ENCODE measurements at regions not wholly inside any gene's neighbourhood (a gene's known extent, or its start where the extent isn't known, plus 50 kb on each side); places are given as distances from the start of the nearest gene placed in this dataset.

DNA sequence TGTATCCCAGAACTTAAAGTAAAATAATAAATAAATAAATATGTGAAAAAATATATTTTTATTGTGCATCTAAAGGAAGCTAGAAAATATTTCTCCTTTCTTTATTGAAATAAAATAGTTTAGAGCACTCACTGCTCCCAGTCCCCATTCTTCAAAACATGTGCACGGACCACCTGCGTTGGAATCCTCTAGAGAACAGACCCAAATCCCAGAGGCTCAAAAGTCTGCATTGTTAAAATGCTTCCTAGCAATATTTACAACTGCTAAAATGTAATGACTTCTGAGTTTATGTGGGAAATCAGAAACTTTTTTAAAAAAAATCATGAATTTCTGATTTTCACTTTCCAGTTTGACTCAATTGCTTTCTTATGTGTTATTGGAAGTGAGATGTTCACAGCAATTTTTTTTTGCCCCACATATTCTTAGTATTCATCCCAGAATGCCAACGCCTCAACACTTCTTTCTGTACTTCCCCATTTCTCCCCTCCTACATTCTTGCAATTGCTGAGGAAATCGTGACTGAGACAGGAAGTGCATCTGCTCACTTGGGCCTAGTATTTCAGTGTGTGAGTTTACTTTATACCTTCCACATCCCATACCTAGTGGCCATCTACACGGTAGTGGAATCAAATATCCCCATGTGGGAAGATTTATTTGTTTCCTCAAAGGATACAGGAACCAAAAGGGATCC, 116.0 kb upstream of the FLRT2 start:
- H3K4me1 ChIP-seq (ENCODE audit: control insufficient read depth, insufficient read depth, low read length) = no peaks in the 10 kb centered on the region
- BruUV-seq (replicated peaks) = no TSS peak
- no peak overlapping the region for H3K4me3 ChIP-seq (ENCODE audit: low read depth in 2 of 2, low read length in 2 of 2)
- in situ Hi-C loops (cut with HindIII; ENCODE audit: low pct_unique_long_range_greater_than_20kb, low sequenced_read_pairs) = no loop called here
- DNase-seq (ENCODE audit: low read depth, low spot score) = no peak
- ATAC-seq = no peak
- TF ChIP-seq TCF7L2 (IDR thresholded peaks at IDR 0.05; ENCODE audit: low read depth, low read length) = no peak
- TF ChIP-seq SIN3A (IDR thresholded peaks at IDR 0.05; ENCODE audit: borderline replicate concordance, insufficient read depth, low read depth, low read length) = no peak
- TF ChIP-seq, protein P1, sequence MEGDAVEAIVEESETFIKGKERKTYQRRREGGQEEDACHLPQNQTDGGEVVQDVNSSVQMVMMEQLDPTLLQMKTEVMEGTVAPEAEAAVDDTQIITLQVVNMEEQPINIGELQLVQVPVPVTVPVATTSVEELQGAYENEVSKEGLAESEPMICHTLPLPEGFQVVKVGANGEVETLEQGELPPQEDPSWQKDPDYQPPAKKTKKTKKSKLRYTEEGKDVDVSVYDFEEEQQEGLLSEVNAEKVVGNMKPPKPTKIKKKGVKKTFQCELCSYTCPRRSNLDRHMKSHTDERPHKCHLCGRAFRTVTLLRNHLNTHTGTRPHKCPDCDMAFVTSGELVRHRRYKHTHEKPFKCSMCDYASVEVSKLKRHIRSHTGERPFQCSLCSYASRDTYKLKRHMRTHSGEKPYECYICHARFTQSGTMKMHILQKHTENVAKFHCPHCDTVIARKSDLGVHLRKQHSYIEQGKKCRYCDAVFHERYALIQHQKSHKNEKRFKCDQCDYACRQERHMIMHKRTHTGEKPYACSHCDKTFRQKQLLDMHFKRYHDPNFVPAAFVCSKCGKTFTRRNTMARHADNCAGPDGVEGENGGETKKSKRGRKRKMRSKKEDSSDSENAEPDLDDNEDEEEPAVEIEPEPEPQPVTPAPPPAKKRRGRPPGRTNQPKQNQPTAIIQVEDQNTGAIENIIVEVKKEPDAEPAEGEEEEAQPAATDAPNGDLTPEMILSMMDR (IDR thresholded peaks at IDR 0.05) = no peak
- TF ChIP-seq, protein P2, sequence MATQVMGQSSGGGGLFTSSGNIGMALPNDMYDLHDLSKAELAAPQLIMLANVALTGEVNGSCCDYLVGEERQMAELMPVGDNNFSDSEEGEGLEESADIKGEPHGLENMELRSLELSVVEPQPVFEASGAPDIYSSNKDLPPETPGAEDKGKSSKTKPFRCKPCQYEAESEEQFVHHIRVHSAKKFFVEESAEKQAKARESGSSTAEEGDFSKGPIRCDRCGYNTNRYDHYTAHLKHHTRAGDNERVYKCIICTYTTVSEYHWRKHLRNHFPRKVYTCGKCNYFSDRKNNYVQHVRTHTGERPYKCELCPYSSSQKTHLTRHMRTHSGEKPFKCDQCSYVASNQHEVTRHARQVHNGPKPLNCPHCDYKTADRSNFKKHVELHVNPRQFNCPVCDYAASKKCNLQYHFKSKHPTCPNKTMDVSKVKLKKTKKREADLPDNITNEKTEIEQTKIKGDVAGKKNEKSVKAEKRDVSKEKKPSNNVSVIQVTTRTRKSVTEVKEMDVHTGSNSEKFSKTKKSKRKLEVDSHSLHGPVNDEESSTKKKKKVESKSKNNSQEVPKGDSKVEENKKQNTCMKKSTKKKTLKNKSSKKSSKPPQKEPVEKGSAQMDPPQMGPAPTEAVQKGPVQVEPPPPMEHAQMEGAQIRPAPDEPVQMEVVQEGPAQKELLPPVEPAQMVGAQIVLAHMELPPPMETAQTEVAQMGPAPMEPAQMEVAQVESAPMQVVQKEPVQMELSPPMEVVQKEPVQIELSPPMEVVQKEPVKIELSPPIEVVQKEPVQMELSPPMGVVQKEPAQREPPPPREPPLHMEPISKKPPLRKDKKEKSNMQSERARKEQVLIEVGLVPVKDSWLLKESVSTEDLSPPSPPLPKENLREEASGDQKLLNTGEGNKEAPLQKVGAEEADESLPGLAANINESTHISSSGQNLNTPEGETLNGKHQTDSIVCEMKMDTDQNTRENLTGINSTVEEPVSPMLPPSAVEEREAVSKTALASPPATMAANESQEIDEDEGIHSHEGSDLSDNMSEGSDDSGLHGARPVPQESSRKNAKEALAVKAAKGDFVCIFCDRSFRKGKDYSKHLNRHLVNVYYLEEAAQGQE (IDR thresholded peaks at IDR 0.05; ENCODE audit: insufficient read depth in 1 of 2, low read depth in 2 of 2, low read length in 1 of 2) = no peak
- TF ChIP-seq POLR2AphosphoS5 (IDR thresholded peaks at IDR 0.05; ENCODE audit: low read depth, low read length) = no peak
- no peaks in the 10 kb centered on the region for H3K27me3 ChIP-seq (ENCODE audit: control insufficient read depth, insufficient read depth, low read length)
- no peak overlapping the region for H3K27ac ChIP-seq (ENCODE audit: low read length)
- ChIA-PET CTCF (no interaction called here), POLR2A (no interaction called here)
- H3K36me3 ChIP-seq (ENCODE audit: control insufficient read depth, insufficient read depth, low read length) = no peaks in the 10 kb centered on the region
- intact Hi-C loops (cut with micrococcal nuclease; ENCODE audit: unreplicated experiment) = loop anchor here (5.0 kb wide), 1 partner anchor 113 kb away; no protein-coding TSS in a partner anchor
- H3K9me3 ChIP-seq (ENCODE audit: control insufficient read depth, insufficient read depth, low read depth, low read length) = no peaks in the 10 kb centered on the region

DNA sequence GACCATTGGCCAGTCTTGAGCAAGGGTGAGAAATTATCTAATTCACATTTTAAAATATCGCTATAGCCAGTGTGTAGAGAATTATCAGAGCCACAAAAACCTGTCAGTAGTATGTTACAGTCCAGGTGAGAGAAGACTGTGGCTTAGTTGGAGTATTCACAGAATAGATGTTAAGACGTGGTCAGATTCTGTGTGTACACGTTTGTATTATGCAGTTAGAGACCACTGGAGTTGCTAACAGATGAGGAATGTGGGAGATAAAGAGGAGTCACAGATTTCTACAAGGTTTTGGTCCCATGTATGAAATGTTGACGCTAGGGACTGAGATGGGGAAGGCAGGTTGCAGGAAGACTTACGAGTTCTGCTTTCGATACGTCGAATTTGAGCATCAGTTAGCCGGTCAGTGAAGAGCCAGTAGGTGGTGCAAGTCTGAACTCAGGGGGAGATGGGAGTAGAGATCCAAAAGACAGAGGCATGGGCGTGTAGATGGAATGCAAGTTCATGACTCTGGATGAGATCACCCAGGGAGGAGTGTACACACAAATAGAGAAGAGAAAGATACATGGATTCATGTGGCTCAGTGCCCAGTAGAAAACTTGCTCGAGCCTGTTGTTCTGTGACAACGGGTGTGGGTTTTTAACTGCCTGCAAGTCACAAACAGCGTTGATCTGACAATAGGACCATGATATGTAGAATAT, 114.8 kb upstream of the FLRT2 start:
- in situ Hi-C loops (cut with HindIII; ENCODE audit: low pct_unique_long_range_greater_than_20kb, low sequenced_read_pairs) (no loop called here), intact Hi-C loops (cut with micrococcal nuclease; ENCODE audit: unreplicated experiment) (no loop called here)
- Histone ChIP-seq H3K4me3 (ENCODE audit: low read depth in 2 of 2, low read length in 2 of 2) (peak overlapping the region; percentile 5 to 38; a peak in 3 of 4 replicates), H3K36me3 (ENCODE audit: control insufficient read depth, insufficient read depth, low read length) (no peaks in the 10 kb centered on the region), H3K27me3 (ENCODE audit: control insufficient read depth, insufficient read depth, low read length) (no peaks in the 10 kb centered on the region), H3K4me1 (ENCODE audit: control insufficient read depth, insufficient read depth, low read length) (no peaks in the 10 kb centered on the region), H3K27ac (ENCODE audit: low read length) (no peak overlapping the region), H3K9me3 (ENCODE audit: control insufficient read depth, insufficient read depth, low read depth, low read length) (no peaks in the 10 kb centered on the region)
- ChIA-PET POLR2A (no interaction called here), CTCF (no interaction called here)
- DNase-seq (ENCODE audit: low read depth, low spot score) = peak; percentile 80
- BruUV-seq (replicated peaks) = no TSS peak
- ATAC-seq = peak; percentile 93
- TF ChIP-seq, protein P2 (IDR thresholded peaks at IDR 0.05; ENCODE audit: insufficient read depth in 1 of 2, low read depth in 2 of 2, low read length in 1 of 2) = no peak
- TF ChIP-seq, protein P1 (IDR thresholded peaks at IDR 0.05) = peak; percentile 61
